Left hindlimb (tissue), 1 donor: ENCODE measurements at regions not wholly inside any gene's neighbourhood (a gene's known extent, or its start where the extent isn't known, plus 50 kb on each side); places are given as distances from the start of the nearest gene placed in this dataset.

ENCODE experiments used
- DNase-seq: peaks from one replicate; pipeline ENCODE4 v3.0.0-alpha.2; 2018

DNA sequence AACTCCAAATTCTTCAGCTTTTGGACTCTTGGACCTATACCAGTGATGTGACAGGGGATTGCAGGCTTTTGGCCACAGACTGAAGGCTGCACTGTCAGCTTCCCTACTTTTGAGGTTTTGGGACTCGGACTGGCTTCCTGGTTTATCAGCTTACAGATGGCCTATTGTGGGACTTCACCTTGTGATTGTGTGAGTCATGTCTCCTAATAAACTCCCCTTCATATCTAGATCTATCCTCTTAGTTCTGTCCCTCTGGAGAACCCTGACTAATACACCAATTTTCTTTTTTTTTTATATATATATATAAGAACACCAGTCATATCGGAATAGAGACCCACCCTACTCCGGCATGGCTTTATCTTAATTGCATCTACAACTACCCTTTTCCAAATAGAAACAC, 166.8 kb downstream of the ETV1 start:
- no peak for DNase-seq

- no peak for DNase-seq
These were observed 162.7 kb downstream of the ETV1 start for GRCh38 chr7:13826752-13827151.

- no peak for DNase-seq
These were observed 161.8 kb downstream of the ETV1 start for GRCh38 chr7:13827716-13828115.

- no peak for DNase-seq
These were observed 160.2 kb downstream of the ETV1 start for GRCh38 chr7:13829231-13829630.

- DNase-seq, result no peak
These were observed 159.3 kb downstream of the ETV1 start for GRCh38 chr7:13829914-13830900.

- no peak for DNase-seq
These were observed 157.1 kb downstream of the ETV1 start for GRCh38 chr7:13832346-13832745.

GRCh38 chr7:13834328-13834761, 155.1 kb downstream of the ETV1 start:
- no peak for DNase-seq

GRCh38 chr7:13835442-13835841, 154.0 kb downstream of the ETV1 start:
- DNase-seq, result no peak

DNA sequence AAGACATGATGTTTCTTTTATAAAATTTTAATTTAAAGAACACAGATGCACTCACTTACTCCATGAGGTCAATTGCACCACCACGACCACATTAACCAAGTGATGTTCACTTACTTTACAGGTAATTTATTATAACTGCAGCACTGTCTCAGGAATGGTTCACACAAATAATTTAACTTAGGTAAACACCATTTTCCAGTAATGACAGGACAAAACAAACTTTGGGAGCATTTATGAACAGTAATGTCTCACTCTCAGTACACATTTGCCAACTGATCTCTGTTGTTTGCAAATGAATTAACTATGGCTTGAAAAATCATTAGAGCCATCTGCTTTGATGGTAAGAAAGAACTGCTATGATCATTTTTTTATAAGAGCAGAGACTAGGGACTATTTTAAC, 150.4 kb downstream of the ETV1 start:
- no peak for DNase-seq
